Gastroesophageal sphincter (tissue), 3 donors: ENCODE measurements at regions not wholly inside any gene's neighbourhood (a gene's known extent, or its start where the extent isn't known, plus 50 kb on each side); places are given as distances from the start of the nearest gene placed in this dataset.

Source experiments
- CTCF ChIP-seq, 4 experiments: fragments of 200-600 bp in 2 of 4; fragments of 450-650 bp in 2 of 4; sonication (generic) in 1 of 4; IDR thresholded peaks; one replicate each; pipeline ENCODE4 v1.5.1; 2017 to 2019; ENCODE audit warnings: antibody characterized with exemption in 4 of 4, mild to moderate bottlenecking in 2 of 4, moderate library complexity in 2 of 4
- EP300 ChIP-seq: sonication (generic); formaldehyde crosslinking; IDR thresholded peaks from one replicate; pipeline ENCODE4 v1.6.1; 2017; ENCODE audit warnings: antibody characterized with exemption, mild to moderate bottlenecking
- POLR2A ChIP-seq, 2 donors: fragments of 450-650 bp; IDR thresholded peaks; one replicate each; pipeline ENCODE4 v1.6.1; 2017; ENCODE audit warnings: antibody characterized with exemption in 2 of 2, mild to moderate bottlenecking in 2 of 2, moderate library complexity in 1 of 2

GRCh38 chr3:30222441-30222840 is 384.0 kb upstream of the TGFBR2 start:
- no peak for TF ChIP-seq POLR2A (IDR thresholded peaks at IDR 0.05)
- no peak for TF ChIP-seq CTCF (IDR thresholded peaks at IDR 0.05)
- no peak for TF ChIP-seq EP300
